ENCODE measurements at regions not wholly inside any gene's neighbourhood (a gene's known extent, or its start where the extent isn't known, plus 50 kb on each side); places are given as distances from the start of the nearest gene placed in this dataset.

GRCh38 chr6:92538926-92539325 is 880.4 kb downstream of the EPHA7 start:
- Histone ChIP-seq H3K9ac (ENCODE audit: low read depth, low read length) (no peak overlapping the region), H3K4me3 (ENCODE audit: low read depth, low read length) (no peak overlapping the region), H3K9me3 (ENCODE audit: control insufficient read depth, insufficient read depth, low read length) (no peaks in the 10 kb centered on the region), H3K36me3 (ENCODE audit: control insufficient read depth, insufficient read depth, low read length) (no peaks in the 10 kb centered on the region), H3K4me1 (ENCODE audit: control insufficient read depth, insufficient read depth, low read length) (no peaks in the 10 kb centered on the region), H3K27me3 (ENCODE audit: control insufficient read depth, insufficient read depth, low read length) (no peaks in the 10 kb centered on the region)

GRCh38 chr6:92538275-92538674 is 881.1 kb downstream of the EPHA7 start:
- H3K9me3 ChIP-seq (ENCODE audit: control insufficient read depth, insufficient read depth, low read length), result no peaks in the 10 kb centered on the region
- no peak overlapping the region for H3K9ac ChIP-seq (ENCODE audit: low read depth, low read length)
- H3K4me3 ChIP-seq (ENCODE audit: low read depth, low read length), result no peak overlapping the region
- no peaks in the 10 kb centered on the region for H3K4me1 ChIP-seq (ENCODE audit: control insufficient read depth, insufficient read depth, low read length)
- no peaks in the 10 kb centered on the region for H3K36me3 ChIP-seq (ENCODE audit: control insufficient read depth, insufficient read depth, low read length)
- H3K27me3 ChIP-seq (ENCODE audit: control insufficient read depth, insufficient read depth, low read length), result no peaks in the 10 kb centered on the region

- H3K4me3 ChIP-seq (ENCODE audit: low read depth, low read length), result no peak overlapping the region
- no peaks in the 10 kb centered on the region for H3K4me1 ChIP-seq (ENCODE audit: control insufficient read depth, insufficient read depth, low read length)
- H3K36me3 ChIP-seq (ENCODE audit: control insufficient read depth, insufficient read depth, low read length), result no peaks in the 10 kb centered on the region
- H3K9ac ChIP-seq (ENCODE audit: low read depth, low read length), result no peak overlapping the region
- H3K9me3 ChIP-seq (ENCODE audit: control insufficient read depth, insufficient read depth, low read length), result no peaks in the 10 kb centered on the region
- no peaks in the 10 kb centered on the region for H3K27me3 ChIP-seq (ENCODE audit: control insufficient read depth, insufficient read depth, low read length)
These were observed 885.2 kb downstream of the EPHA7 start for GRCh38 chr6:92534109-92534508.

GRCh38 chr6:92522589-92522988 is 896.8 kb downstream of the EPHA7 start:
- Histone ChIP-seq H3K9ac (ENCODE audit: low read depth, low read length) (no peak overlapping the region), H3K36me3 (ENCODE audit: control insufficient read depth, insufficient read depth, low read length) (no peaks in the 10 kb centered on the region), H3K9me3 (ENCODE audit: control insufficient read depth, insufficient read depth, low read length) (no peaks in the 10 kb centered on the region), H3K27me3 (ENCODE audit: control insufficient read depth, insufficient read depth, low read length) (no peaks in the 10 kb centered on the region), H3K4me1 (ENCODE audit: control insufficient read depth, insufficient read depth, low read length) (no peaks in the 10 kb centered on the region), H3K4me3 (ENCODE audit: low read depth, low read length) (no peak overlapping the region)

- H3K9me3 ChIP-seq (ENCODE audit: control insufficient read depth, insufficient read depth, low read length), result no peaks in the 10 kb centered on the region
- H3K36me3 ChIP-seq (ENCODE audit: control insufficient read depth, insufficient read depth, low read length), result no peaks in the 10 kb centered on the region
- no peak overlapping the region for H3K9ac ChIP-seq (ENCODE audit: low read depth, low read length)
- H3K4me1 ChIP-seq (ENCODE audit: control insufficient read depth, insufficient read depth, low read length), result no peaks in the 10 kb centered on the region
- H3K27me3 ChIP-seq (ENCODE audit: control insufficient read depth, insufficient read depth, low read length), result no peaks in the 10 kb centered on the region
- no peak overlapping the region for H3K4me3 ChIP-seq (ENCODE audit: low read depth, low read length)
These were observed 897.8 kb downstream of the EPHA7 start for GRCh38 chr6:92521553-92521952.

- H3K36me3 ChIP-seq (ENCODE audit: control insufficient read depth, insufficient read depth, low read length), result no peaks in the 10 kb centered on the region
- H3K4me3 ChIP-seq (ENCODE audit: low read depth, low read length), result no peak overlapping the region
- H3K9me3 ChIP-seq (ENCODE audit: control insufficient read depth, insufficient read depth, low read length), result no peaks in the 10 kb centered on the region
- no peak overlapping the region for H3K9ac ChIP-seq (ENCODE audit: low read depth, low read length)
- H3K27me3 ChIP-seq (ENCODE audit: control insufficient read depth, insufficient read depth, low read length), result no peaks in the 10 kb centered on the region
- H3K4me1 ChIP-seq (ENCODE audit: control insufficient read depth, insufficient read depth, low read length), result no peaks in the 10 kb centered on the region
These were observed 909.2 kb downstream of the EPHA7 start for GRCh38 chr6:92510137-92510536.

- Histone ChIP-seq H3K36me3 (ENCODE audit: control insufficient read depth, insufficient read depth, low read length) (no peaks in the 10 kb centered on the region), H3K4me3 (ENCODE audit: low read depth, low read length) (no peak overlapping the region), H3K9me3 (ENCODE audit: control insufficient read depth, insufficient read depth, low read length) (no peaks in the 10 kb centered on the region), H3K4me1 (ENCODE audit: control insufficient read depth, insufficient read depth, low read length) (no peaks in the 10 kb centered on the region), H3K9ac (ENCODE audit: low read depth, low read length) (no peak overlapping the region), H3K27me3 (ENCODE audit: control insufficient read depth, insufficient read depth, low read length) (no peaks in the 10 kb centered on the region)
These were observed 911.8 kb downstream of the EPHA7 start for GRCh38 chr6:92507552-92507951.

GRCh38 chr6:92504509-92504908 is 914.9 kb downstream of the EPHA7 start:
- H3K9me3 ChIP-seq (ENCODE audit: control insufficient read depth, insufficient read depth, low read length), result no peaks in the 10 kb centered on the region
- H3K4me3 ChIP-seq (ENCODE audit: low read depth, low read length), result no peak overlapping the region
- H3K9ac ChIP-seq (ENCODE audit: low read depth, low read length), result no peak overlapping the region
- H3K4me1 ChIP-seq (ENCODE audit: control insufficient read depth, insufficient read depth, low read length), result no peaks in the 10 kb centered on the region
- no peaks in the 10 kb centered on the region for H3K27me3 ChIP-seq (ENCODE audit: control insufficient read depth, insufficient read depth, low read length)
- H3K36me3 ChIP-seq (ENCODE audit: control insufficient read depth, insufficient read depth, low read length), result no peaks in the 10 kb centered on the region

GRCh38 chr6:92497281-92497680 is 922.1 kb downstream of the EPHA7 start:
- Histone ChIP-seq H3K9me3 (ENCODE audit: control insufficient read depth, insufficient read depth, low read length) (no peaks in the 10 kb centered on the region), H3K27me3 (ENCODE audit: control insufficient read depth, insufficient read depth, low read length) (no peaks in the 10 kb centered on the region), H3K9ac (ENCODE audit: low read depth, low read length) (no peak overlapping the region), H3K4me3 (ENCODE audit: low read depth, low read length) (no peak overlapping the region), H3K36me3 (ENCODE audit: control insufficient read depth, insufficient read depth, low read length) (no peaks in the 10 kb centered on the region), H3K4me1 (ENCODE audit: control insufficient read depth, insufficient read depth, low read length) (no peaks in the 10 kb centered on the region)

GRCh38 chr6:92496527-92496926 is 922.8 kb downstream of the EPHA7 start:
- Histone ChIP-seq H3K4me3 (ENCODE audit: low read depth, low read length) (no peak overlapping the region), H3K27me3 (ENCODE audit: control insufficient read depth, insufficient read depth, low read length) (no peaks in the 10 kb centered on the region), H3K9ac (ENCODE audit: low read depth, low read length) (no peak overlapping the region), H3K9me3 (ENCODE audit: control insufficient read depth, insufficient read depth, low read length) (no peaks in the 10 kb centered on the region), H3K4me1 (ENCODE audit: control insufficient read depth, insufficient read depth, low read length) (no peaks in the 10 kb centered on the region), H3K36me3 (ENCODE audit: control insufficient read depth, insufficient read depth, low read length) (no peaks in the 10 kb centered on the region)

- Histone ChIP-seq H3K36me3 (ENCODE audit: control insufficient read depth, insufficient read depth, low read length) (no peaks in the 10 kb centered on the region), H3K4me1 (ENCODE audit: control insufficient read depth, insufficient read depth, low read length) (no peaks in the 10 kb centered on the region), H3K9me3 (ENCODE audit: control insufficient read depth, insufficient read depth, low read length) (no peaks in the 10 kb centered on the region), H3K4me3 (ENCODE audit: low read depth, low read length) (no peak overlapping the region), H3K27me3 (ENCODE audit: control insufficient read depth, insufficient read depth, low read length) (no peaks in the 10 kb centered on the region), H3K9ac (ENCODE audit: low read depth, low read length) (no peak overlapping the region)
These were observed 924.1 kb downstream of the EPHA7 start for GRCh38 chr6:92495242-92495641.

- Histone ChIP-seq H3K4me3 (ENCODE audit: low read depth, low read length) (no peak overlapping the region), H3K9me3 (ENCODE audit: control insufficient read depth, insufficient read depth, low read length) (no peaks in the 10 kb centered on the region), H3K4me1 (ENCODE audit: control insufficient read depth, insufficient read depth, low read length) (no peaks in the 10 kb centered on the region), H3K27me3 (ENCODE audit: control insufficient read depth, insufficient read depth, low read length) (no peaks in the 10 kb centered on the region), H3K36me3 (ENCODE audit: control insufficient read depth, insufficient read depth, low read length) (no peaks in the 10 kb centered on the region), H3K9ac (ENCODE audit: low read depth, low read length) (no peak overlapping the region)
These were observed 933.9 kb downstream of the EPHA7 start for GRCh38 chr6:92485487-92485886.

- Histone ChIP-seq H3K4me1 (ENCODE audit: control insufficient read depth, insufficient read depth, low read length) (no peaks in the 10 kb centered on the region), H3K9me3 (ENCODE audit: control insufficient read depth, insufficient read depth, low read length) (no peaks in the 10 kb centered on the region), H3K36me3 (ENCODE audit: control insufficient read depth, insufficient read depth, low read length) (no peaks in the 10 kb centered on the region), H3K27me3 (ENCODE audit: control insufficient read depth, insufficient read depth, low read length) (no peaks in the 10 kb centered on the region), H3K9ac (ENCODE audit: low read depth, low read length) (no peak overlapping the region), H3K4me3 (ENCODE audit: low read depth, low read length) (no peak overlapping the region)
These were observed 939.5 kb downstream of the EPHA7 start for GRCh38 chr6:92479831-92480230.
